H1 (cell line): ENCODE measurements at regions not wholly inside any gene's neighbourhood (a gene's known extent, or its start where the extent isn't known, plus 50 kb on each side); places are given as distances from the start of the nearest gene placed in this dataset.

Experiments
- CTCF ChIA-PET: fragments of 300-600 bp; sonication (Branson Sonifier 250); formaldehyde crosslinking; loops from one replicate; lab custom pipeline; 2021; ENCODE audit not compliant: partially characterized antibody; lab: Charles Lee
- POLR2A ChIA-PET: fragments of 300-600 bp; sonication (Branson Sonifier 250); formaldehyde crosslinking; loops from one replicate; lab custom pipeline; 2021; ENCODE audit warnings: inconsistent platforms; ENCODE audit not compliant: partially characterized antibody; lab: Charles Lee
- DNase-seq, 2 experiments: peaks; one replicate each; pipeline versions ENCODE4 v3.0.0 to v3.0.0-alpha.2; 2010 to 2022; ENCODE audit warnings: low spot score in 2 of 2, low read depth in 1 of 2, mixed read lengths in 1 of 2
- FAIRE-seq: peaks from 2 replicates; lab custom pipeline; 2011; peaks lifted over from hg19 to GRCh38; lab: Jason Lieb, UNC
- H2AFZ ChIP-seq: 2 replicates; pipeline ENCODE4 v1.8.1; 2012; ENCODE audit warnings: low read length, inconsistent platforms
- H2AK5ac ChIP-seq: 2 replicates; pipeline ENCODE4 v1.6.1; 2013; ENCODE audit warnings: low read depth, low read length
- H2BK120ac ChIP-seq: replicated peaks from 2 replicates; pipeline ENCODE3; 2013; ENCODE audit warnings: low read depth, low read length, inconsistent platforms
- H2BK12ac ChIP-seq: 2 replicates; pipeline ENCODE4 v1.6.1; 2013; ENCODE audit warnings: low read depth, low read length
- H2BK15ac ChIP-seq: 2 replicates; pipeline ENCODE4 v1.6.1; 2013; ENCODE audit warnings: low read length
- H2BK20ac ChIP-seq: 2 replicates; pipeline ENCODE4 v1.6.1; 2013; ENCODE audit warnings: low read length
- H2BK5ac ChIP-seq: 2 replicates; pipeline ENCODE4 v1.6.1; 2013; ENCODE audit warnings: low read depth, low read length
- H3K14ac ChIP-seq: 2 replicates; pipeline ENCODE4 v1.6.1; 2013; ENCODE audit warnings: inconsistent platforms; ENCODE audit not compliant: insufficient read length
- H3K18ac ChIP-seq: 2 replicates; pipeline ENCODE4 v1.6.1; 2013; ENCODE audit warnings: low read length; ENCODE audit errors: extremely low read depth
- H3K23ac ChIP-seq: 2 replicates; pipeline ENCODE4 v1.6.1; 2013; ENCODE audit warnings: inconsistent platforms; ENCODE audit not compliant: insufficient read length
- H3K23me2 ChIP-seq: 2 replicates; pipeline ENCODE4 v1.6.1; 2013; ENCODE audit warnings: low read depth, low read length
- H3K27ac ChIP-seq: 2 replicates; pipeline ENCODE4 v1.6.1; 2011; ENCODE audit warnings: low read depth, low read length, inconsistent platforms
- H3K27me3 ChIP-seq, 4 experiments: replicated peaks in 1 of 4; 1 replicate in 1 of 4; 2 replicates in 3 of 4; pipeline versions ENCODE4 v1.6.1 to v1.8.1; 2011 to 2013; ENCODE audit warnings: low read length in 3 of 4, mild to moderate bottlenecking in 3 of 4, inconsistent platforms in 2 of 4, mixed read lengths in 2 of 4, moderate library complexity in 1 of 4; ENCODE audit not compliant: control insufficient read depth in 3 of 4, insufficient read depth in 3 of 4; ENCODE audit errors: extremely low read depth in 1 of 4
- H3K36me3 ChIP-seq, 4 experiments: 2 replicates each; pipeline versions ENCODE4 v1.6.1 to v1.8.1; 2011 to 2013; ENCODE audit warnings: mild to moderate bottlenecking in 4 of 4, low read length in 3 of 4, moderate library complexity in 2 of 4, control low read depth in 1 of 4, inconsistent platforms in 1 of 4; ENCODE audit not compliant: insufficient read depth in 4 of 4, control insufficient read depth in 2 of 4
- H3K4ac ChIP-seq: replicated peaks from 2 replicates; pipeline ENCODE3; 2013; ENCODE audit warnings: low read length, low read depth, mixed read lengths, inconsistent platforms; ENCODE audit not compliant: insufficient read length
- H3K4me1 ChIP-seq, 4 experiments: replicated peaks in 1 of 4; 1 replicate in 1 of 4; 2 replicates in 3 of 4; pipeline versions ENCODE4 v1.6.1 to v1.8.1; 2011 to 2013; ENCODE audit warnings: low read length in 3 of 4, inconsistent platforms in 2 of 4, mixed read lengths in 1 of 4; ENCODE audit not compliant: insufficient read depth in 4 of 4, control insufficient read depth in 3 of 4
- H3K4me2 ChIP-seq, 2 experiments: 2 replicates each; pipeline versions ENCODE4 v1.6.1 to v1.8.1; 2011 to 2013; ENCODE audit warnings: low read depth in 2 of 2, low read length in 2 of 2, control low read depth in 1 of 2, inconsistent platforms in 1 of 2, mild to moderate bottlenecking in 1 of 2; ENCODE audit not compliant: insufficient read depth in 1 of 2
- H3K4me3 ChIP-seq, 4 experiments: fragments of 200-600, 300-600 bp in 1 of 4; sonication (generic), shearing (Covaris generic), sonication (Bioruptor Twin) in 1 of 4; 2 replicates each; pipeline versions ENCODE4 v1.5.1 to v1.8.1; 2011 to 2016; ENCODE audit warnings: low read length in 4 of 4, low read depth in 3 of 4, control low read depth in 2 of 4, inconsistent platforms in 2 of 4, mild to moderate bottlenecking in 2 of 4, mixed read lengths in 1 of 4, moderate library complexity in 1 of 4; ENCODE audit not compliant: insufficient read depth in 2 of 4; ENCODE audit errors: extremely low read depth in 1 of 4
- H3K56ac ChIP-seq: replicated peaks from 2 replicates; pipeline ENCODE3; 2013; ENCODE audit warnings: low read depth, mild to moderate bottlenecking, mixed read lengths, low read length, inconsistent platforms; ENCODE audit not compliant: insufficient read length
- H3K79me1 ChIP-seq: 2 replicates; pipeline ENCODE4 v1.6.1; 2013; ENCODE audit warnings: low read depth, low read length, control low read depth
- H3K79me2 ChIP-seq, 2 experiments: 2 replicates each; pipeline versions ENCODE4 v1.6.1 to v1.8.1; 2012 to 2013; ENCODE audit warnings: low read length in 2 of 2, mild to moderate bottlenecking in 2 of 2, inconsistent platforms in 1 of 2; ENCODE audit not compliant: insufficient read depth in 2 of 2, control insufficient read depth in 1 of 2
- H3K9ac ChIP-seq, 4 experiments: replicated peaks in 1 of 4; 1 replicate in 1 of 4; 2 replicates in 3 of 4; pipeline versions ENCODE4 v1.6.1 to v1.8.1; 2011 to 2013; ENCODE audit warnings: low read depth in 3 of 4, low read length in 3 of 4, control low read depth in 2 of 4, mild to moderate bottlenecking in 2 of 4, moderate library complexity in 2 of 4, inconsistent platforms in 1 of 4; ENCODE audit errors: extremely low read depth in 1 of 4
- H3K9me3 ChIP-seq, 2 experiments: 2 replicates each; pipeline versions ENCODE4 v1.6.1 to v1.8.1; 2012 to 2013; ENCODE audit warnings: mild to moderate bottlenecking in 2 of 2, moderate library complexity in 2 of 2, control low read depth in 1 of 2, inconsistent platforms in 1 of 2, low read depth in 1 of 2, low read length in 1 of 2, mixed read lengths in 1 of 2; ENCODE audit not compliant: insufficient read depth in 2 of 2
- H4K20me1 ChIP-seq, 2 experiments: replicated peaks in 1 of 2; 2 replicates each; pipeline versions ENCODE3 to v1.8.1; 2011 to 2013; ENCODE audit warnings: inconsistent platforms in 2 of 2, low read length in 2 of 2, mild to moderate bottlenecking in 1 of 2; ENCODE audit not compliant: insufficient read depth in 2 of 2, control insufficient read depth in 1 of 2
- H4K5ac ChIP-seq: 2 replicates; pipeline ENCODE4 v1.6.1; 2013; ENCODE audit warnings: low read length, low read depth, mixed read lengths, inconsistent platforms; ENCODE audit not compliant: insufficient read length
- H4K8ac ChIP-seq: 2 replicates; pipeline ENCODE4 v1.8.0; 2013; ENCODE audit warnings: mild to moderate bottlenecking, moderate library complexity, low read length, inconsistent platforms; ENCODE audit not compliant: insufficient read depth; ENCODE audit errors: extremely low read depth
- H4K91ac ChIP-seq: replicated peaks from 2 replicates; pipeline ENCODE3; 2013; ENCODE audit warnings: low read length, mixed read lengths, inconsistent platforms; ENCODE audit not compliant: insufficient read length
- ASH2L ChIP-seq: fragments of 200-600, 300-600 bp; sonication (generic); IDR thresholded peaks from one replicate; pipeline ENCODE4 v1.7.1; 2017; ENCODE audit warnings: low read length
- CEBPB ChIP-seq: IDR thresholded peaks from 2 replicates; pipeline ENCODE4 v1.6.1; 2012; ENCODE audit warnings: low read depth, low read length
- CHD1 ChIP-seq: IDR thresholded peaks from 2 replicates; pipeline ENCODE4 v1.6.1; 2012; ENCODE audit warnings: low read depth, low read length, improper control_type of control experiment
- CHD2 ChIP-seq: IDR thresholded peaks from 2 replicates; pipeline ENCODE4 v1.6.1; 2012; ENCODE audit warnings: low read length, improper control_type of control experiment
- KDM5A ChIP-seq: fragments of 200-600 bp; IDR thresholded peaks from 2 replicates; pipeline ENCODE4 v1.7.1; 2012; ENCODE audit warnings: mild to moderate bottlenecking, low read length, inconsistent platforms, mixed read lengths
- MAFK ChIP-seq: IDR thresholded peaks from 2 replicates; pipeline ENCODE4 v1.6.1; 2012; ENCODE audit warnings: low read depth, mild to moderate bottlenecking, improper control_type of control experiment, low read length
- POLR2A ChIP-seq, 2 experiments: IDR thresholded peaks; 1 replicate in 1 of 2; 2 replicates in 1 of 2; pipeline ENCODE4 v1.6.1; 2011; ENCODE audit warnings: low read depth in 2 of 2, low read length in 2 of 2, mild to moderate bottlenecking in 2 of 2; ENCODE audit errors: control extremely low read depth in 1 of 2
- SUZ12 ChIP-seq: fragments of 200-600 bp; sonication (generic); IDR thresholded peaks from 2 replicates; pipeline ENCODE4 v1.6.1; 2012; ENCODE audit warnings: mild to moderate bottlenecking, inconsistent platforms, low read length, moderate library complexity, mixed read lengths
- TEAD4 ChIP-seq: IDR thresholded peaks from 2 replicates; pipeline ENCODE4 v1.6.1; 2012; ENCODE audit warnings: low read depth, low read length, inconsistent platforms, mixed read lengths
- WGBS, 2 experiments: shearing (Covaris generic) in 1 of 2; methylation state at CpG; one replicate each; pipeline versions ENCODE4 v1.1.6 to v1.1.7; 2013 to 2015; ENCODE audit warnings: low lambda C conversion rate in 2 of 2, mixed read lengths in 2 of 2, inconsistent platforms in 1 of 2, low coverage in 1 of 2, missing lambda C conversion rate in 1 of 2; ENCODE audit not compliant: insufficient replicate concordance in 2 of 2, insufficient coverage in 1 of 2, insufficient read length in 1 of 2; ENCODE audit errors: extremely low coverage in 1 of 2, missing lambda C conversion rate in 1 of 2; 5-methylcytosine and 5-hydroxymethylcytosine counted together
- TF ChIP-seq, protein P1 (sequence below): IDR thresholded peaks from 2 replicates; pipeline ENCODE4 v1.6.1; 2012; ENCODE audit warnings: inconsistent platforms

DNA sequence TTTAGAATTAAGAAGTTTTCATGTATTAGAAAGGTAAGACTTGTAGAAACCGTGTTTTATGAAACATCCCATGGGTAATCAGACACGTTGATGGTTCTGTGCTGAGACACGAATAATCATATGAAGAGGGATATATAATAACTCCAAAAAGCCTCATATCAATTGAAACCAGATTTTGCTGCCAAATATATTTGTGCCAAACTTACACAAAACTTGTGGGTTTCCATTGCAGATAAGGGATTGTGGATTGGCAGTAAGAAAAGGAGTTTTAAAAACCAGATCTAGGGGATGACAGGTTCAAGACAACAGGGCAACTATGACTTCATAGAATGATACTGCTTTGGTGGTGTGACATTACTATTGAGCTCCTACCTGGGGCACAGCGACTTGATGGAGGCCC, 616.1 kb downstream of the BCOR start:
- no peak overlapping the region for H3K27ac ChIP-seq
- no peaks in the 10 kb centered on the region for H3K23me2 ChIP-seq
- no peak overlapping the region for H3K14ac ChIP-seq
- no peaks in the 10 kb centered on the region for H3K27me3 ChIP-seq
- H2AFZ ChIP-seq, result no peak overlapping the region
- no peaks in the 10 kb centered on the region for H3K36me3 ChIP-seq
- H4K5ac ChIP-seq, result no peak overlapping the region
- H3K79me2 ChIP-seq, result no peaks in the 10 kb centered on the region
- FAIRE-seq (no peak), DNase-seq (no peak)
- no peaks in the 10 kb centered on the region for H4K20me1 ChIP-seq
- H2BK5ac ChIP-seq, result no peak overlapping the region
- H2BK12ac ChIP-seq, result no peak overlapping the region
- no peak overlapping the region for H3K56ac ChIP-seq
- H3K9ac ChIP-seq, result no peak overlapping the region
- TF ChIP-seq ASH2L (no peak), CHD2 (no peak), SUZ12 (no peak), POLR2A (IDR thresholded peaks at IDR 0.05; ENCODE audit: control extremely low read depth in 1 of 2, low read depth in 2 of 2, low read length in 2 of 2) (no peak), MAFK (no peak), CEBPB (no peak), KDM5A (no peak), CHD1 (no peak), TEAD4 (no peak)
- TF ChIP-seq, protein P1, sequence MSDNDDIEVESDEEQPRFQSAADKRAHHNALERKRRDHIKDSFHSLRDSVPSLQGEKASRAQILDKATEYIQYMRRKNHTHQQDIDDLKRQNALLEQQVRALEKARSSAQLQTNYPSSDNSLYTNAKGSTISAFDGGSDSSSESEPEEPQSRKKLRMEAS, result no peak
- ChIA-PET POLR2A (no interaction called here), CTCF (no interaction called here)
- no peak overlapping the region for H2BK15ac ChIP-seq
- H4K8ac ChIP-seq, result no peak overlapping the region
- H3K79me1 ChIP-seq, result no peaks in the 10 kb centered on the region
- no peak overlapping the region for H3K18ac ChIP-seq
- no peak overlapping the region for H3K4me3 ChIP-seq
- no peak overlapping the region for H4K91ac ChIP-seq
- H2BK120ac ChIP-seq, result no peak overlapping the region
- no peak overlapping the region for H3K4ac ChIP-seq
- H2BK20ac ChIP-seq, result no peak overlapping the region
- H3K4me1 ChIP-seq, result peaks cover 0 to 3% (median 0%) of the 10 kb centered on the region in 4 experiments; a peak in 1 of 7 replicates
- H3K9me3 ChIP-seq, result no peaks in the 10 kb centered on the region
- H3K4me2 ChIP-seq, result no peak overlapping the region
- no peak overlapping the region for H3K23ac ChIP-seq
- 89% methylated on average over 4 of the region's 4 CpGs; no CpG with 5 or more reads in 1 of the 2 experiments for WGBS, 2 experiments
- no peak overlapping the region for H2AK5ac ChIP-seq
